SU-DHL-6 (cell line): ENCODE measurements at regions not wholly inside any gene's neighbourhood (a gene's known extent, or its start where the extent isn't known, plus 50 kb on each side); places are given as distances from the start of the nearest gene placed in this dataset.
"Not testable (repeated sequence)": the region's sequence is repeated elsewhere in the genome, so short reads cannot be mapped to it uniquely, and the experiment has no call there.

Source experiments
- CTCF ChIP-seq: fragments of 200-600 bp; sonication (generic); IDR thresholded peaks from one replicate; pipeline ENCODE4 v1.5.1; 2017; ENCODE audit warnings: antibody characterized with exemption, mild to moderate bottlenecking, low read length, moderate library complexity; ENCODE audit not compliant: insufficient read depth, poor library complexity, severe bottlenecking
- EZH2phosphoT487 ChIP-seq: fragments of 200-600 bp; sonication (generic), shearing (Covaris generic); conservative IDR thresholded peaks from 2 replicates; pipeline ENCODE4 v1.6.1; 2018; ENCODE audit warnings: mild to moderate bottlenecking, antibody characterized with exemption, low read length, moderate library complexity, mixed read lengths

- not testable (repeated sequence) for TF ChIP-seq CTCF, EZH2phosphoT487
Observed at GRCh38 chr16:21487956-21488355, 111.4 kb upstream of the METTL9 start.
